Trophoblast cell (in vitro differentiated cells and primary cell): ENCODE measurements at regions not wholly inside any gene's neighbourhood (a gene's known extent, or its start where the extent isn't known, plus 50 kb on each side); places are given as distances from the start of the nearest gene placed in this dataset.

ENCODE experiments used
- DNase-seq, 2 donors: peaks; one replicate each; pipeline ENCODE4 v3.0.0-alpha.2; 2016
- H2AFZ ChIP-seq: 2 replicates; pipeline ENCODE4 v1.6.1; 2013; ENCODE audit warnings: low read length, moderate library complexity, mild to moderate bottlenecking; ENCODE audit not compliant: insufficient read depth, poor library complexity
- H2AK5ac ChIP-seq: 2 replicates; pipeline ENCODE4 v1.6.1; 2013; ENCODE audit warnings: mild to moderate bottlenecking, low read length
- H2BK120ac ChIP-seq: 2 replicates; pipeline ENCODE4 v1.6.1; 2013; ENCODE audit warnings: low read length, mild to moderate bottlenecking, moderate library complexity; ENCODE audit not compliant: insufficient read depth, poor library complexity
- H2BK12ac ChIP-seq: 2 replicates; pipeline ENCODE4 v1.6.1; 2013; ENCODE audit warnings: mild to moderate bottlenecking, low read length, moderate library complexity
- H2BK5ac ChIP-seq: 2 replicates; pipeline ENCODE4 v1.6.1; 2013; ENCODE audit warnings: low read length, low read depth, moderate library complexity, mild to moderate bottlenecking; ENCODE audit not compliant: poor library complexity
- H3K14ac ChIP-seq: 2 replicates; pipeline ENCODE4 v1.6.1; 2013; ENCODE audit warnings: mild to moderate bottlenecking, low read length
- H3K18ac ChIP-seq: 2 replicates; pipeline ENCODE4 v1.6.1; 2013; ENCODE audit warnings: mild to moderate bottlenecking, low read length
- H3K23ac ChIP-seq: 2 replicates; pipeline ENCODE4 v1.6.1; 2013; ENCODE audit warnings: low read length
- H3K27ac ChIP-seq: 2 replicates; pipeline ENCODE4 v1.5.1; 2013; ENCODE audit warnings: low read depth, mild to moderate bottlenecking, inconsistent platforms, low read length, moderate library complexity
- H3K27me3 ChIP-seq: 2 replicates; pipeline ENCODE4 v1.6.1; 2013; ENCODE audit warnings: inconsistent platforms, mild to moderate bottlenecking, low read length, moderate library complexity; ENCODE audit not compliant: insufficient read depth
- H3K36me3 ChIP-seq, 2 experiments: 1 replicate in 1 of 2; 2 replicates in 1 of 2; pipeline ENCODE4 v1.6.1; 2013; ENCODE audit warnings: low read length in 2 of 2, mild to moderate bottlenecking in 2 of 2, moderate library complexity in 1 of 2; ENCODE audit not compliant: insufficient read depth in 2 of 2, control insufficient read depth in 1 of 2
- H3K4ac ChIP-seq: 2 replicates; pipeline ENCODE4 v1.6.1; 2013; ENCODE audit warnings: low read depth, mild to moderate bottlenecking, low read length, moderate library complexity
- H3K4me1 ChIP-seq, 2 experiments: 1 replicate in 1 of 2; 2 replicates in 1 of 2; pipeline ENCODE4 v1.6.1; 2013; ENCODE audit warnings: low read length in 2 of 2, mild to moderate bottlenecking in 2 of 2, moderate library complexity in 1 of 2; ENCODE audit not compliant: insufficient read depth in 2 of 2, control insufficient read depth in 1 of 2
- H3K4me2 ChIP-seq: 2 replicates; pipeline ENCODE4 v1.6.1; 2013; ENCODE audit warnings: inconsistent platforms, mild to moderate bottlenecking, low read length, moderate library complexity
- H3K4me3 ChIP-seq: 2 replicates; pipeline ENCODE4 v1.5.1; 2013; ENCODE audit warnings: mild to moderate bottlenecking, low read depth, low read length, inconsistent platforms
- H3K79me1 ChIP-seq: one replicate; pipeline ENCODE4 v1.6.1; 2013; ENCODE audit warnings: low read length
- H3K79me2 ChIP-seq: 2 replicates; pipeline ENCODE4 v1.6.1; 2013; ENCODE audit warnings: low read length, mild to moderate bottlenecking; ENCODE audit not compliant: control insufficient read depth, insufficient read depth, poor library complexity
- H3K9ac ChIP-seq: 2 replicates; pipeline ENCODE4 v1.6.1; 2013; ENCODE audit warnings: mild to moderate bottlenecking, low read length
- H3K9me3 ChIP-seq: 2 replicates; pipeline ENCODE4 v1.6.1; 2013; ENCODE audit warnings: low read depth, mild to moderate bottlenecking, control low read depth, inconsistent platforms, low read length; ENCODE audit not compliant: insufficient read depth
- H4K12ac ChIP-seq: 2 replicates; pipeline ENCODE4 v1.6.1; 2013; ENCODE audit warnings: low read depth, mild to moderate bottlenecking, low read length, moderate library complexity
- H4K8ac ChIP-seq: 2 replicates; pipeline ENCODE4 v1.6.1; 2013; ENCODE audit warnings: low read depth, mild to moderate bottlenecking, low read length, moderate library complexity
- H4K91ac ChIP-seq: one replicate; pipeline ENCODE4 v1.6.1; 2013; ENCODE audit warnings: low read depth, mild to moderate bottlenecking, low read length, moderate library complexity
- WGBS: extraction: QIAGEN DNeasy Blood & Tissue Kit; methylation state at CpG from one replicate; pipeline ENCODE4 v1.1.7; 2013; ENCODE audit warnings: missing lambda C conversion rate; ENCODE audit not compliant: insufficient read length, insufficient coverage; ENCODE audit errors: extremely low coverage; 5-methylcytosine and 5-hydroxymethylcytosine counted together

GRCh38 chrX:45668686-45669443, 468.2 kb upstream of the DIPK2B start:
- H4K91ac ChIP-seq: no peak overlapping the region
- no peaks in the 10 kb centered on the region for H3K27me3 ChIP-seq
- DNase-seq: no peak
- H3K4me2 ChIP-seq: no peak overlapping the region
- no peak overlapping the region for H2BK12ac ChIP-seq
- no peak overlapping the region for H3K23ac ChIP-seq
- no peak overlapping the region for H2AK5ac ChIP-seq
- H4K12ac ChIP-seq: no peak overlapping the region
- H3K4me1 ChIP-seq: no peaks in the 10 kb centered on the region
- H3K4ac ChIP-seq: no peak overlapping the region
- H3K9ac ChIP-seq: no peak overlapping the region
- no peak overlapping the region for H2BK5ac ChIP-seq
- H2AFZ ChIP-seq: no peak overlapping the region
- H3K79me1 ChIP-seq: no peaks in the 10 kb centered on the region
- H3K79me2 ChIP-seq: no peaks in the 10 kb centered on the region
- no peak overlapping the region for H3K14ac ChIP-seq
- no peak overlapping the region for H3K27ac ChIP-seq
- no peak overlapping the region for H4K8ac ChIP-seq
- WGBS: no CpG with 5 or more reads among the region's 6 CpGs
- no peak overlapping the region for H2BK120ac ChIP-seq
- H3K18ac ChIP-seq: no peak overlapping the region
- no peaks in the 10 kb centered on the region for H3K36me3 ChIP-seq
- no peak overlapping the region for H3K4me3 ChIP-seq
- H3K9me3 ChIP-seq: no peaks in the 10 kb centered on the region

GRCh38 chrX:45667666-45668065, 467.0 kb upstream of the DIPK2B start:
- H3K36me3 ChIP-seq: no peaks in the 10 kb centered on the region
- H3K4me1 ChIP-seq: no peaks in the 10 kb centered on the region
- no peak overlapping the region for H3K9ac ChIP-seq

GRCh38 chrX:45664727-45665290, 464.1 kb upstream of the DIPK2B start:
- Histone ChIP-seq H3K23ac (no peak overlapping the region), H4K12ac (no peak overlapping the region), H3K36me3 (no peaks in the 10 kb centered on the region), H3K14ac (no peak overlapping the region), H3K4ac (no peak overlapping the region), H3K9me3 (no peaks in the 10 kb centered on the region), H3K18ac (no peak overlapping the region), H3K4me1 (no peaks in the 10 kb centered on the region), H3K9ac (no peak overlapping the region), H4K91ac (no peak overlapping the region), H4K8ac (no peak overlapping the region), H2AK5ac (no peak overlapping the region), H2AFZ (no peak overlapping the region), H2BK120ac (no peak overlapping the region), H3K79me2 (no peaks in the 10 kb centered on the region), H3K27me3 (no peaks in the 10 kb centered on the region), H3K27ac (no peak overlapping the region), H3K4me2 (no peak overlapping the region), H3K79me1 (no peaks in the 10 kb centered on the region), H2BK12ac (no peak overlapping the region), H2BK5ac (no peak overlapping the region), H3K4me3 (no peak overlapping the region)
- WGBS: no CpG with 5 or more reads among the region's 19 CpGs
- no peak for DNase-seq

More at GRCh38 chrX:45667666-45668065, 467.0 kb upstream of the DIPK2B start:
- Histone ChIP-seq H4K12ac (no peak overlapping the region), H3K27ac (no peak overlapping the region), H3K79me1 (no peaks in the 10 kb centered on the region), H3K23ac (no peak overlapping the region), H3K4me2 (no peak overlapping the region), H3K14ac (no peak overlapping the region), H2BK120ac (no peak overlapping the region), H2AK5ac (no peak overlapping the region), H3K4ac (no peak overlapping the region), H3K18ac (no peak overlapping the region), H2BK5ac (no peak overlapping the region), H3K79me2 (no peaks in the 10 kb centered on the region), H3K27me3 (no peaks in the 10 kb centered on the region), H3K4me3 (no peak overlapping the region), H3K9me3 (no peaks in the 10 kb centered on the region), H4K8ac (no peak overlapping the region), H2AFZ (no peak overlapping the region), H4K91ac (no peak overlapping the region), H2BK12ac (no peak overlapping the region)
- no peak for DNase-seq
- WGBS: no CpG with 5 or more reads among the region's 1 CpG

- H3K4me3 ChIP-seq: no peak overlapping the region
- H3K18ac ChIP-seq: no peak overlapping the region
- H2AFZ ChIP-seq: no peak overlapping the region
- H4K91ac ChIP-seq: no peak overlapping the region
- no peak overlapping the region for H2AK5ac ChIP-seq
- no peaks in the 10 kb centered on the region for H3K79me1 ChIP-seq
- no peak for DNase-seq
- no peaks in the 10 kb centered on the region for H3K4me1 ChIP-seq
- H2BK120ac ChIP-seq: no peak overlapping the region
- no peak overlapping the region for H3K23ac ChIP-seq
- H3K79me2 ChIP-seq: no peaks in the 10 kb centered on the region
- H3K27me3 ChIP-seq: no peaks in the 10 kb centered on the region
- H3K27ac ChIP-seq: no peak overlapping the region
- no peak overlapping the region for H2BK5ac ChIP-seq
- H4K8ac ChIP-seq: no peak overlapping the region
- no peak overlapping the region for H3K9ac ChIP-seq
- no CpG with 5 or more reads among the region's 2 CpGs for WGBS
- H4K12ac ChIP-seq: no peak overlapping the region
- no peak overlapping the region for H3K14ac ChIP-seq
- H3K9me3 ChIP-seq: no peaks in the 10 kb centered on the region
- H3K4ac ChIP-seq: no peak overlapping the region
- no peaks in the 10 kb centered on the region for H3K36me3 ChIP-seq
- H3K4me2 ChIP-seq: no peak overlapping the region
- H2BK12ac ChIP-seq: no peak overlapping the region
These were observed 459.8 kb upstream of the DIPK2B start for GRCh38 chrX:45660477-45660876.
